ENCODE measurements at regions not wholly inside any gene's neighbourhood (a gene's known extent, or its start where the extent isn't known, plus 50 kb on each side); places are given as distances from the start of the nearest gene placed in this dataset.
"Not testable (repeated sequence)": the region's sequence is repeated elsewhere in the genome, so short reads cannot be mapped to it uniquely, and the experiment has no call there.

GRCh38 chr20:25797062-25797461 lies 100.4 kb upstream of the ZNF337 start:
- intact Hi-C loops (cut with DNase I; ENCODE audit: low total_unique reads); in situ Hi-C loops (cut with MboI; ENCODE audit: low pct_ligation_motif_present in 1 of 4, low pct_unique_long_range_greater_than_20kb in 1 of 4, low sequenced_read_pairs in 3 of 4); H3K36me3 ChIP-seq; H3K27ac ChIP-seq; DNase-seq; H3K4me3 ChIP-seq; H3K9me3 ChIP-seq; H3K4me1 ChIP-seq; H3K27me3 ChIP-seq: not testable (repeated sequence)
- no CpG with 5 or more reads among the region's 10 CpGs for WGBS, 2 donors (ENCODE audit: low coverage in 1 of 2)

- H3K27ac ChIP-seq; in situ Hi-C loops (cut with MboI; ENCODE audit: low pct_ligation_motif_present in 1 of 4, low pct_unique_long_range_greater_than_20kb in 1 of 4, low sequenced_read_pairs in 3 of 4); H3K27me3 ChIP-seq; DNase-seq; H3K9me3 ChIP-seq; H3K36me3 ChIP-seq; H3K4me3 ChIP-seq; H3K4me1 ChIP-seq; intact Hi-C loops (cut with DNase I; ENCODE audit: low total_unique reads): not testable (repeated sequence)
- WGBS, 2 donors (ENCODE audit: low coverage in 1 of 2), result 85% methylated on average over 3 of the region's 3 CpGs; no CpG with 5 or more reads in 1 of the 2 donors
These were observed 80.6 kb upstream of the ZNF337 start for GRCh38 chr20:25777241-25777640.

- H3K27ac ChIP-seq; intact Hi-C loops (cut with DNase I; ENCODE audit: low total_unique reads); H3K4me3 ChIP-seq; in situ Hi-C loops (cut with MboI; ENCODE audit: low pct_ligation_motif_present in 1 of 4, low pct_unique_long_range_greater_than_20kb in 1 of 4, low sequenced_read_pairs in 3 of 4); H3K9me3 ChIP-seq; H3K4me1 ChIP-seq; H3K36me3 ChIP-seq; H3K27me3 ChIP-seq; DNase-seq: not testable (repeated sequence)
- 90% methylated on average over 22 of the region's 24 CpGs; no CpG with 5 or more reads in 1 of the 2 donors for WGBS, 2 donors (ENCODE audit: low coverage in 1 of 2)
These were observed 78.1 kb upstream of the ZNF337 start for GRCh38 chr20:25774711-25775110.

GRCh38 chr20:25774203-25774602 lies 77.5 kb upstream of the ZNF337 start:
- DNase-seq; H3K27ac ChIP-seq; in situ Hi-C loops (cut with MboI; ENCODE audit: low pct_ligation_motif_present in 1 of 4, low pct_unique_long_range_greater_than_20kb in 1 of 4, low sequenced_read_pairs in 3 of 4); H3K9me3 ChIP-seq; H3K4me1 ChIP-seq; H3K4me3 ChIP-seq; H3K36me3 ChIP-seq; H3K27me3 ChIP-seq; intact Hi-C loops (cut with DNase I; ENCODE audit: low total_unique reads): not testable (repeated sequence)
- 94 to 100% methylated on average over 1 to 9 of the region's 18 CpGs for WGBS, 2 donors (ENCODE audit: low coverage in 1 of 2)

- intact Hi-C loops (cut with DNase I; ENCODE audit: low total_unique reads); H3K4me3 ChIP-seq; DNase-seq; H3K4me1 ChIP-seq; H3K27me3 ChIP-seq; H3K27ac ChIP-seq; in situ Hi-C loops (cut with MboI; ENCODE audit: low pct_ligation_motif_present in 1 of 4, low pct_unique_long_range_greater_than_20kb in 1 of 4, low sequenced_read_pairs in 3 of 4); H3K36me3 ChIP-seq; H3K9me3 ChIP-seq: not testable (repeated sequence)
- 90 to 100% methylated on average over 1 to 3 of the region's 3 CpGs for WGBS, 2 donors (ENCODE audit: low coverage in 1 of 2)
These were observed 75.8 kb upstream of the ZNF337 start for GRCh38 chr20:25772437-25772836.

- H3K4me3 ChIP-seq; H3K27me3 ChIP-seq; in situ Hi-C loops (cut with MboI; ENCODE audit: low pct_ligation_motif_present in 1 of 4, low pct_unique_long_range_greater_than_20kb in 1 of 4, low sequenced_read_pairs in 3 of 4); H3K27ac ChIP-seq; H3K4me1 ChIP-seq; DNase-seq; H3K36me3 ChIP-seq; H3K9me3 ChIP-seq; intact Hi-C loops (cut with DNase I; ENCODE audit: low total_unique reads): not testable (repeated sequence)
- WGBS, 2 donors (ENCODE audit: low coverage in 1 of 2), result no CpG with 5 or more reads among the region's 1 CpG
These were observed 75.2 kb upstream of the ZNF337 start for GRCh38 chr20:25771818-25772217.

GRCh38 chr20:25761596-25761995 lies 64.9 kb upstream of the ZNF337 start:
- DNase-seq, result no peak
- in situ Hi-C loops (cut with MboI; ENCODE audit: low pct_ligation_motif_present in 1 of 4, low pct_unique_long_range_greater_than_20kb in 1 of 4, low sequenced_read_pairs in 3 of 4), result no loop called here
- TF ChIP-seq POLR2A (IDR thresholded peaks at IDR 0.05), result no peak
- no peak for TF ChIP-seq CTCF (IDR thresholded peaks at IDR 0.05)
- TF ChIP-seq EP300 (IDR thresholded peaks at IDR 0.05; ENCODE audit: low read depth), result no peak
- TF ChIP-seq POLR2AphosphoS5 (IDR thresholded peaks at IDR 0.05), result no peak
- Histone ChIP-seq H3K4me3 (no peak overlapping the region), H3K36me3 (no peaks in the 10 kb centered on the region), H3K27me3 (no peaks in the 10 kb centered on the region), H3K9me3 (no peaks in the 10 kb centered on the region), H3K27ac (no peak overlapping the region), H3K4me1 (no peaks in the 10 kb centered on the region)
- intact Hi-C loops (cut with DNase I; ENCODE audit: low total_unique reads), result no loop called here

GRCh38 chr20:25761046-25761445 lies 64.4 kb upstream of the ZNF337 start:
- in situ Hi-C loops (cut with MboI; ENCODE audit: low pct_ligation_motif_present in 1 of 4, low pct_unique_long_range_greater_than_20kb in 1 of 4, low sequenced_read_pairs in 3 of 4); H3K9me3 ChIP-seq; H3K4me3 ChIP-seq; H3K4me1 ChIP-seq; H3K27me3 ChIP-seq; H3K36me3 ChIP-seq; H3K27ac ChIP-seq; intact Hi-C loops (cut with DNase I; ENCODE audit: low total_unique reads); DNase-seq: not testable (repeated sequence)
- WGBS, 2 donors (ENCODE audit: low coverage in 1 of 2), result 50 to 58% methylated on average over 1 to 2 of the region's 2 CpGs

All from transverse colon (tissue), 4 donors.